Left colon (tissue), 2 donors: ENCODE measurements at regions not wholly inside any gene's neighbourhood (a gene's known extent, or its start where the extent isn't known, plus 50 kb on each side); places are given as distances from the start of the nearest gene placed in this dataset.

ENCODE experiments used
- ATAC-seq: fragments of 200-7000 bp; cut with Tn5 transposase; one replicate; pipeline ENCODE4 v1.9.1; 2020; ENCODE audit warnings: mild to moderate bottlenecking, moderate library complexity
- DNase-seq, 2 donors: peaks; one replicate each; pipeline ENCODE4 v3.0.0-alpha.2; 2020
- intact Hi-C, 2 donors: fragments of 100-400 bp; cut with DNase I in 1 of 2; cut with micrococcal nuclease in 1 of 2; formaldehyde crosslinking; loops; one replicate each; pipeline versions ENCODE4 v1.11.2 to v1.14.0; 2022; cut with DNase I, micrococcal nuclease
- donor health status: DM: no; HTN: no; CAD: no.
- donor health status: DM: yes; HTN: yes; CAD: no.

DNA sequence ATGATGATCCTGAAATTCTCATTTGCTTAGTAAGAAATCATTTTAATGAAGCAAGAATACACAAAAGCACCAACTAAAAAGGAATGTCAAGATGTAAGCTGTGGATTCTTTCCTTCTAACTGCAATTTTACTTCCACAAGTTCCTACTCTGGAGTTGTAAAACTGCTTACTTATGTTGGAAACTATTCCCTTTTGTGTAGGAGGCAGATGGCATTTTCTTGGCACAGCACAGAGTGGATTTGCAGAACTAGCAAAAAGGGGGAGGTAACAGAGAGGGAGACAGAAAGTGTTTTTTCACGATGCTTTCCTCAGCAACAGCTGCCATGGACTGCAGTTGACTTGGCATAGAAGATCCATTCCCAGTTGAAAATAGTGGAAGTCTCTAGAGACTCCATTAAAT lies 1112.0 kb upstream of the RAG2 start:
- no peak for ATAC-seq
- intact Hi-C loops: no loop called here
- DNase-seq: no peak

DNA sequence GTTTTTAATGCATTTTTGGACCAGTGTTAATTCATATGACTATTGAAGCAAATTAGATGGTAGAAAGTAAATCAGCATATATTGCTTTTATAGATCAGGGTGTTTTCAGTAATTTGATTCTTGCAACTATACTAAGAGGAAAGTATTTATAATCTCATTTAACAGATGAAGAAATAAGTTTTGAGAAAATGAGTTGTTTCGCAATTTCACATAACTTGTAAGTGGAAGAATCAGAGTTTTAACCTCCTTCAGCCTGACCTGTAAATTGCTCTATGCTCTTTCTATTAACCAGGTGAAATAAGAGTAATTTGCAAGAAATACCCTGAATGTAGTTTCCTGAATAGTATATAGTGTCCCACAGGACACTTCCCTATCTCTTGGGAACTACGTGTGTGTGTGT lies 1106.8 kb upstream of the RAG2 start:
- intact Hi-C loops: no loop called here
- ATAC-seq: no peak
- no peak for DNase-seq

DNA sequence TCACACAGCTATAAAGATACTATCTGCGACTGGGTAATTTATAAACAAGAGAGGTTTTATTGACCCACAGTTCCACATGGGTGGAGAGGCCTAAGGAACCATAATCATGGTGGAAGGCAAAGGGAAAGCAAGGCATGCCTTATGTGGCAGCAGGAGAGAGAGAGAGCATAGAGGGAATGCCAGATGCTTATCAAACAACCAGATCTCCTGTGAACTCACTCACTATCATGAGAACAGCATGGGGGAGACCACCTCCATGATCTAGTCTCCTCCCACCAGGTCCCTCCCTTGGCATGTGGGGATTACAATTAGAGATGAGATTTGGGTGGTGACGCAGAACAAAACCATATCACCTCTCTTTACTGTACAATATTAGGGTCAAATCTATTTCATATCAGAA lies 1101.6 kb upstream of the RAG2 start:
- intact Hi-C loops: no loop called here
- ATAC-seq: no peak

DNA sequence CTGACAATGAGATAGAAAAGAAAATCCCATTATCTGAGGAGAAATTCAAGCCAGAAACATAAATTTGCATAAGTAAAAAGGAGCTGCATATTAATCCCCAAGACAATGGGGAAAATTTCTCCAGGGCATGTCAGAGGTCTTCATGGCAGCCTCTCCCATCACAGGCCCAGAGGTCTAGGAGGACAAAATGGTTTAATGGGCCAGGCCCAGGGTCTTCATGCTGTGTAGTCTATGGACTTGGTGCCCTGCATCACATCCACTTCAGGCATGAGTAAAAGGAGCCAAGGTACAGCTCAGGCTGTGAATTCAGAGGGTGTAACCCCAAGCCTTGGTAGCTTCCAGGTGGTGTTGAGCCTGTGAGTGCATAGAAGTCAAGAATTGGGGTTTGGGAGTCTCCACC lies 1097.2 kb upstream of the RAG2 start:
- intact Hi-C loops: no loop called here
- no peak for ATAC-seq
- DNase-seq: no peak

More for the DNA sequence above, 1101.6 kb upstream of the RAG2 start:
- DNase-seq: no peak

DNA sequence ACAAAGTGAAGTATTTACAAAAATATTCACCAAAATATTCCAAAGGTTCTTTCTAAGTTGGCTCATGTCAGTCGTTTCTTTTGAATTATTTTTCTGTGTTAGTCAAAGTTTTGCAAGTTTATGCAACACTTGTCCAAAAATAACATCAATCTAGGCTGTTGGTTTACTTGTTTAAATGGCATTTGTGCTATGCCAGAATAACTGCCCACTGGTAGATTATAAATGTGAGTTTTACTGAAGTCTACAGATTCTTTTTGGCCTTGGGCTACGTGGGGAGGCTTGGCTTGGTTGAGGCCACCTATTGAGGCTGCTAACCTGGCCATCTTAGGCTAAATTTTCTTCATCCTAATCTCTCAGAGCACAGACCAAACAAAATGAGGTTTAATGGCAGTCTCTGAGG lies 1091.9 kb upstream of the RAG2 start:
- ATAC-seq (no peak), DNase-seq (no peak)
- intact Hi-C loops: no loop called here

DNA sequence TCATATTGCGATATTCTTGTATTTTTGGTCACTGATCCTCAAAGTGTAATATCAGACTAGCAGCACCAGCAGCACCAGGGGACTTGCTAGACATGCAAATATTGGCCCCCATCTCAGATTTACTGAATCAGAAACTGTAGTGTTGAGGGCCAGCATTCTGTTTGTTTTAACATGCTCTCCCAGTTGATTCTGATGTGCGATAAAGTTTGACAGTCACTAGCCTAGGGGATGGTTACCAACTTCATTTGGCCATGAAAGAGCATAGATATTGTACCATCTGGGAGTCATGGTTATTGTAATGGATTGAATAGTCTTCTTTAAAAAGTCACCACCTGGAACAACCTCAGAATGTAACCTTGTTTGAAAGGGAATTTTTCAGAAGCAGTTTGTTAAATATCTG lies 1090.4 kb upstream of the RAG2 start:
- ATAC-seq (no peak), DNase-seq (no peak)
- intact Hi-C loops: no loop called here

DNA sequence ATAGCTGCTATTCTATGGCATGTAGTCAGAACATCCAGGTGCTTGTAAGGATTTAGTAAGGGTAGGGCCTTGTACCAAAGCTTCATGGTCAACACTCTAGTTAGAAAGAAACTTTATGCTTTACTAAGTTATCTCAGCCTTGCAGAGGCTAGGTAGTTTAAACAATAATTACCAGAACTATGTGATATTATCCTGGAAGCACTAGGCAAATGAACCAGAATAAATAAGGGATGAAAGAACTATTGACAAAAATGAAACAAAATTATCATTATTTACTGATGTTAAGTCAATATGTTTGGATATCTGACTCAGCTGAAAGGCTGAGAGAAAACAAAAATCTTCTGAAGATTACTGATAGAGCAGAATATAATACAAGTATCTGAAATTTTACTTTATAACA lies 1089.1 kb upstream of the RAG2 start:
- intact Hi-C loops: no loop called here
- DNase-seq: no peak
- no peak for ATAC-seq

DNA sequence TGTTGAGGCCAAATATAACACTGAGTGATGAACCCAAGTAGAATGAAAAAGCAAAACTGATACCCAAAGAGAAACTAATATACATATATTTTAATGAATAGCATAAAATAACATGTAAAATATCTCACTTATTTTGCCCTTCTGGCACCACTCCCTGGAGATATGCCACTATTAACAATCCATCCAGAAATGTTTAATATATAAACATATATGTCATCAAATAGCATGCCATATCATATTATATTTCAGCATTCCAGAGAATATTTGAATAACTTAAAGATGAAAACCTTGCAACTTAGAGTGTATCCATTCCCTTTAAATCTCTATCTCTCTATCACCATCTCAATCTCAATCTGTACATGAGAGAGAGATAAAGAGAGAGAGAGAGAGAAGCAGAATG lies 1073.3 kb upstream of the RAG2 start:
- ATAC-seq (no peak), DNase-seq (no peak)
- intact Hi-C loops: no loop called here

DNA sequence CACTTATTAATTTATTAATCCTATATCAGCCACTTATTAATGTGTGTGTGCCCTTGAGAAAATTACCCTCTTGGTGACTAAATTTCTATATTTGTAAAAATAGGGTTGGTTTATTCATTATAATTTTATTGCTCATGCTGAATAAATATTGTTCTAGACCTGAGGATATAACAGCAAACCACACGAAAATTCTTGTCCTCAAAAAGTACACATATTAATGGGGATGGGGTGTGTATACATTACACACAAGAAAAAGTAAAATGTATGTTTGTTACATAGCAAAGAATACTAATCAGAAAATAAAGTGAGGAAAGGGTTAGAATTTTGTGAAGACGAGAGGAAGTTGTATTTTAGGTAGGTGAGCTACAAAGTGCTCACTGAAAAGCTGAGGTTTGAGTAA lies 1068.9 kb upstream of the RAG2 start:
- intact Hi-C loops: no loop called here
- no peak for ATAC-seq
- no peak for DNase-seq

DNA sequence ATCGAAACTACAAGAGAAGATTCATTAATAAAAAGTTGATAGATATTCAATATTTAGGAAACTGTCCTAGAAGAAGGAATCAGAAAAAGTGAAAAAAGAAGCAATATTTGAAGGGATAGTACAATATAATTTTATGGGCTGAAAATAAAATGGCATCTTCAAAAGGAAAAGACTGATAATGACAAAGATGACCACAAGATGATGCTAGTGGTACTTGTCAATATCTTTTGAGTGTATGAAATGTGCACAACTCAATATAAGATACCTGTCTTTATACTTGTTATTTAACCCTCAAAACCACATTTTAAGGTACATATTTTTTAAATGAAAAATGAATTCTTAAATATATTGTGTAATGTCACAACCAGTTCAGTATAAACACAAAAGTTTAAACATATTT lies 1059.6 kb upstream of the RAG2 start:
- no peak for DNase-seq
- no peak for ATAC-seq
- intact Hi-C loops: no loop called here

DNA sequence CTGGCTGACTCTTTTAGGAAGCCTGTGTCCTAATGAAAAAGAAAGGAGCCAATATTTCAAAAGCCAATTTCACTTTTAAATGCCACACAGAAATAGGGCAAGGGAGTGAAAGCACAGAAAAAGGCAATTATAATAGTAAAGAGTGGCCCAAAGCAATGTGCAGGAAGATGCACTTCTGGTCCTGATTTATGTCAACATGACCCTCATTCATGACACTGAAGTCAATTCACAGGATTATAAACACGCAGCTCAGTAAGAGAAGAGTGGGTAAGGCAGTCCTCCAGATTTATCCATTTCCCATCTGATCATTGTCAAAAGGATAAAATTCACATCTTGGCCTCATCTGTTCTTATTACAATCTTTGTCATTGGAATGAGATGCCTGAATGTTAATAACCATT lies 1049.7 kb upstream of the RAG2 start:
- intact Hi-C loops: no loop called here
- ATAC-seq: no peak

DNA sequence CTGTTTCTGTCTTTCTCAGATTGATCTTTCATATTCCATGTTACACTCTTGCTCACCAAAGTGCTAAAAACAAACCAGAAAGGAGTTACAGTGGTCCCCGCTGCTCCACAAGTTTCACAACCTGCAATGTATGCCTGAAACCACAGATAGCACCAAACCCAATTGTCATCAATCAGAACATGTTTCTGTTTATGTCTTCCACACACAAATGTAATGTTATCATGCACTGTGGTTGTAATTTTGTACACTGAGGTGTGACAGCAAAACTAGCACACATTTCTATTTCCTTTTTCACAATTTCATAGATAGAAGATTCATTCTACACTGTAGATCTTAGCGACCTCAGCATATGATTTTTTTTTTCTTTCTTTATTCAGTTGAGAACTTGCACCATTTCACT lies 1045.9 kb upstream of the RAG2 start:
- no peak for ATAC-seq
- no peak for DNase-seq
- intact Hi-C loops: no loop called here

More for the DNA sequence above, 1049.7 kb upstream of the RAG2 start:
- DNase-seq: no peak

DNA sequence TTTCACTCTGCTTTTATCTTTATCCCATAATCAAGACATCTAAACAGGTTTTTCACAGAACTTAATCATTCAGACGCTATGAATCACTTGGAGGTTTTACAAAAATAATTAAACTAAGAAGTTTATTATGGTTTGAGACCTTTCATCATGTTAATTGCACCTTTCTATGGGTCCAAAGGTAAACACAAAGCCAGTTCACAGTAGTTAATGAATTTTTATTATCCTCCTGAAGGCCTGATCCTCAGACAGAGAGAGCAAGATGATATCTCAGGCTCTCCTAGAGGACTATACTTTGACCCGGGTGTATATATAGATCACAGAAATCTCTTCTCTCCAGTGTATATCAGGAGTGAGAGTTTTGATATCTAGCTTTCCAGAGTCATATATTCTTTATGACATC lies 1044.3 kb upstream of the RAG2 start:
- ATAC-seq: no peak
- intact Hi-C loops: no loop called here
- DNase-seq: no peak

DNA sequence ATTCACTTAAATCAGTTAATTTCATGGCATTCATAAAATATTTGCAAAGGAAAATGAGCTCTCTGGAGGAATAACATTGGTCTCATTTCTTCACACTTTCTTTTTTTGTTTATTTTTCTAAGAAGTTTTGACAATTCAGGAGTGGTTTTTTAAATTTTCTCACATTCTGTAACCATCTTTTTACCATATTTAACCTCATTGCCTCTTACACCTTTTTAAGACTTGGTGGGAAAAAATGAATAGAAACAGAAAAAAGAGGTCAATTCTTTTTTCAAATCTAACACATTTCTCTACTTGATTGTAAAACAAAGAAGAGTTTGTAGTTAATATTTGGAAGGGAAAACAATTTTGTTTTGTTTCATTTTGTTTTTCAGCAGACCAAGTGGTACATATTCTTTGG lies 1034.7 kb upstream of the RAG2 start:
- intact Hi-C loops: no loop called here
- ATAC-seq (no peak), DNase-seq (no peak)

DNA sequence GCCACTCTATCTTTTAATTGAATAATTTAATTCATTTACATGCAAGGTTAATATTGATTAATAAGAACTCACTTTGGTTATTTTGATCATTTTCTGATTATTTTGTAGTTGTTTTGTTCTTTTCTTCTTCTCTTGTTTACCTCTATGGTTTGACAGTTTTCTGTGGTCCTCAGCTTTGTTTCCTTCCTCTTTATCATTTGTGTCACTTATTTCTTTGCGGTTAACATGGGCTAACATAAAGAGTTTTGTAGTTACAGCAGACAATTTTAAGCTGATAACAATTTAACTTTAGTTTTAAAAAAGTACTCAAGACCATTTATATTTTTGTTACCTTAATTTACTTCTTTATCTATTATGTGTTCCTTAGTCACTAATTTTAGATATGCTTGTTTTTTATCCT lies 1032.8 kb upstream of the RAG2 start:
- intact Hi-C loops: no loop called here
- DNase-seq (no peak), ATAC-seq (no peak)

DNA sequence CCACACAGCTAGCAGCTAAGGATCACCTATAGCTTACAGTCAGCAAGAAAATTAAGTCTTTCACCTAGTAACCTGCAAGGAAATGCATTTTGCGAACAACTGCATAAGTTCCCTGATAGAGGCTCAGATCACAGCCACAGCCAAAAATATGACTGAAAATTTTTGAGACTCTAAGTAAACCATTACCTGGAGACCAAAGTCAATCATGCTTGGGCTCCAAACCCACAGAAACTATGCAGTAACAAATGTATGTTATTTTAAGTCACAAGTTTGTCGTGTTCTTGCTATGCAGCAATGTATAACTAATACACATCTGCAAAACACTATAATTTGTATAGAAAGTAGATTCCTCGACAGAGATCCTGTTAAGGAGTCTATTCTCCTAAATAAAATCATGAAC lies 1025.7 kb upstream of the RAG2 start:
- no peak for ATAC-seq
- DNase-seq: no peak
- intact Hi-C loops: no loop called here

DNA sequence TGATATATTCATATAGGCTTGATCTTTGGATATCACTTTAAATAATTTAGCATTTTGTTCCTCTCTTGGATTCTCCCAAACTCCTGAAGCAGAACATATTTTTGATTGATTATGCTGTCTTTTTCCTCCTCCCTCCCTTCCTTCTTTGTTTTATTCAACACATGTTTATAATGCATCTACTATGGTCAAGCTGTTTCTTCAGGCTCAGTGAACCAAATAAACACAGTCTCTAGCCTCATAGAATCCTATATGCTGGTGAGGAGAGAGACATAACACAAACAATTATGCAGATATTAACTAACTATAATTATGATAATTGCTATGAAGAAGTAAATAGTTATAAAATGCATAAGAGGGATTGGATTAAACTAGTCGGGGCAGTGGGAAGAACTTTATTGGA lies 1023.6 kb upstream of the RAG2 start:
- DNase-seq: no peak
- ATAC-seq: no peak
- intact Hi-C loops: no loop called here

DNA sequence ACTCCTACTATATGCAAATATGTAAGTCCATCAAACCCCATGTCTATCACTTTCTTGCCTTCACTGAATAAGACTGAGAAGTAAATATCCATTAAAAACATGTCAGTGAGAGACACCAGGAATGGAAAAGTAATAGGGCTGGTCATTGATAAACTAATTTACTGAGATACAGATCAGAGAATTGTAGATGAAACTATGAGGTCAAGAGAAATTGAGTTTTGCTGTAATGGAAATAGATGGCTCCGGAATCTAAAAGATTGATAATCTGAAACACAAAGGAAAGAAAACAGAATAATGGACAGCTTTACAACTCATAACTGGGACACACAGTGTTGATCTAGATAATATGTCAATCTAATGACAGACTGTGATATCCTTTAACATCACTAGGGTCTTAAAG lies 1018.3 kb upstream of the RAG2 start:
- DNase-seq (no peak), ATAC-seq (no peak)
- intact Hi-C loops: no loop called here

DNA sequence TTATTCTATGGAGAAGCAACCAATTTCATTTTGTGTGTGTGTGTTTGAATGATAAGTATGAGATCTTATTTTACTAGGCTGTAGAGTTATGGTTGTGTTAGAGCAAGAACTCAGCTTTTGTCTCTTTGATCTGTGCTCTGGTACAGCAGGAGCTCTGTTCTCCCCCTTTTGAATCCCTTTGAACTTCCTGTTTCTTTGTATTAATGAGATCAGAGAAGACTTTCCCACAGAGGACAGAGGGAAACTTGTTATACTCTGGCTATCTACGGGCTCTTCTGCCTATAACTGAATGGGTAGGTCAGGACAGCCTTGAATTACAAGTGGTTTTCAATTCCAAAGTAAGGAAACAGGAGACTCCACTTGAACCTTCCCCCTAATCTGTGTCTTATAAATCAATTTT lies 1015.0 kb upstream of the RAG2 start:
- no peak for DNase-seq
- intact Hi-C loops: no loop called here
- no peak for ATAC-seq

DNA sequence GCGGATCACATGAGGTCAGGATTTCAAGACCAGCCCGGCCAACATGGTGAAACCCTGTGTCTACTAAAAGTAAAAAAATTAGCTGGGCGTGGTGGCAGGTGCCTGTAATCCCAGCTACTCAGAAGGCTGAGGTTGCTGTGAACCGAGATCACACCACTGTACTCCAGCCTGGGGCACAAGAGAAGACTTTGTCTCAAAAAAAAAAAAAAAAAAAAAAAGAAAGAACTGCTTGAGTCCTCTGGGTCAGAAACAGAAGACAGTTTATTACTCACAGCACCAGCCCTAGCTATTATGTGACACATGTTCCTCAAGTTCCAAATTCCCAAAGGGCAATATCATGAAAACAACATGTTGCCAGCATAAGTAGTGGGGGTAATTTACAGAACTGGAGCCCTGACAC lies 1014.1 kb upstream of the RAG2 start:
- intact Hi-C loops: no loop called here
- ATAC-seq (no peak), DNase-seq (no peak)

DNA sequence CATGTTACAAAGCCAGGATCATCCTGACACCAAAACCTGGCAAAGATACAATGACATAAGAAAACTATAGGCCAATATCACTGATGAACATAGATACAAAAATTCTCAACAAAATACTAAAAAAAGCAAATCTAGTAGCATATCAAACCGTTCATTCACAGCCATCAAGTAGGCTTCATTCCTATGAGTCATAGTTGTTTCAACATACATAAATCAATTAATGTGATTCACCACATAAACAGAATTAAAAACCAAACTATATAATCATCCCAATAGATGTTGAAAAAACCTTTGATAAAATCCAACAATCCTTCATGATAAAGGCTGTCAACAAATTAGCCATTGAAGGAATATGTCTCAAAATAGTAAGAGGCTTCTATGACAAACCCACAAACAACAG lies 1007.2 kb upstream of the RAG2 start:
- ATAC-seq (no peak), DNase-seq (no peak)
- intact Hi-C loops: no loop called here

DNA sequence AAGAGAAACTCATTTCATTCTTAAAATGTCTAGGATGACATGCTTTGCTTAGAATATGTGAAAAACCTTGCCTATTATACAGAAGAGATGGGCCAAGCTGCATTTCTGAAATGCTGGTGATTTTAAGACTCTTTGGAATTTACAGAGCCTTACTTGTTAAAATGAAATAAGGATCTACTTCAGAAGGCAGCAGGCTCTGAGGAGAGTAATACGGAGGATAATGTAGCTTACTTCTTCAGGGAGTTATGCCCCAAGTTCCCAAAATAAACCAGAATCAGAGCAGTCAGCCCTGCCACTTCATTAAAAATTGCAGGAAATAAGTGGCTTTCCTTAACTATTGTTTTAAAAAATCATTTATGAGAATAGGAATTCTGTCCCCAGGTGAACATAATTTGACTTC lies 1000.3 kb upstream of the RAG2 start:
- intact Hi-C loops: no loop called here
- ATAC-seq: no peak

More for the DNA sequence above, 1000.3 kb upstream of the RAG2 start:
- DNase-seq: no peak
